ENCODE measurements at regions not wholly inside any gene's neighbourhood (a gene's known extent, or its start where the extent isn't known, plus 50 kb on each side); places are given as distances from the start of the nearest gene placed in this dataset.
A peak's percentile ranks its signal among the peaks of the same experiment; 100 is the strongest.

- no peak for DNase-seq (ENCODE audit: low spot score)
- intact Hi-C loops (cut with DNase I), result no loop called here
These were observed 147.9 kb downstream of the PMP22 start for GRCh38 chr17:15117239-15117638.

GRCh38 chr17:15112846-15113617, 152.1 kb downstream of the PMP22 start:
- intact Hi-C loops (cut with DNase I), result no loop called here

GRCh38 chr17:15109608-15110007, 155.5 kb downstream of the PMP22 start:
- intact Hi-C loops (cut with DNase I), result no loop called here
- no peak for DNase-seq (ENCODE audit: low spot score)

More at GRCh38 chr17:15112846-15113617, 152.1 kb downstream of the PMP22 start:
- DNase-seq (ENCODE audit: low spot score), result no peak

- intact Hi-C loops (cut with DNase I), result no loop called here
- DNase-seq (ENCODE audit: low spot score), result no peak
These were observed 156.1 kb downstream of the PMP22 start for GRCh38 chr17:15108992-15109391.

GRCh38 chr17:15106540-15106939, 158.6 kb downstream of the PMP22 start:
- intact Hi-C loops (cut with DNase I), result no loop called here
- DNase-seq (ENCODE audit: low spot score), result no peak

GRCh38 chr17:15103785-15104184, 161.3 kb downstream of the PMP22 start:
- intact Hi-C loops (cut with DNase I), result no loop called here
- no peak for DNase-seq (ENCODE audit: low spot score)

- DNase-seq (ENCODE audit: low spot score), result no peak
- intact Hi-C loops (cut with DNase I), result no loop called here
These were observed 164.0 kb downstream of the PMP22 start for GRCh38 chr17:15101175-15101574.

GRCh38 chr17:15096511-15096910, 168.6 kb downstream of the PMP22 start:
- intact Hi-C loops (cut with DNase I), result no loop called here
- no peak for DNase-seq (ENCODE audit: low spot score)

- no peak for DNase-seq (ENCODE audit: low spot score)
- intact Hi-C loops (cut with DNase I), result no loop called here
These were observed 169.2 kb downstream of the PMP22 start for GRCh38 chr17:15095935-15096334.

- DNase-seq (ENCODE audit: low spot score), result no peak
- intact Hi-C loops (cut with DNase I), result no loop called here
These were observed 172.4 kb downstream of the PMP22 start for GRCh38 chr17:15092762-15093161.

GRCh38 chr17:15092261-15092660, 172.9 kb downstream of the PMP22 start:
- intact Hi-C loops (cut with DNase I), result no loop called here
- DNase-seq (ENCODE audit: low spot score), result no peak

- intact Hi-C loops (cut with DNase I), result no loop called here
- DNase-seq (ENCODE audit: low spot score), result no peak
These were observed 173.3 kb downstream of the PMP22 start for GRCh38 chr17:15091825-15092224.

GRCh38 chr17:15090533-15090932, 174.6 kb downstream of the PMP22 start:
- intact Hi-C loops (cut with DNase I), result no loop called here
- no peak for DNase-seq (ENCODE audit: low spot score)

GRCh38 chr17:15087946-15088345, 177.2 kb downstream of the PMP22 start:
- peak; percentile 76 for DNase-seq (ENCODE audit: low spot score)
- intact Hi-C loops (cut with DNase I), result no loop called here

- DNase-seq (ENCODE audit: low spot score), result no peak
- intact Hi-C loops (cut with DNase I), result no loop called here
These were observed 178.3 kb downstream of the PMP22 start for GRCh38 chr17:15086776-15087295.

GRCh38 chr17:15085890-15086677, 179.0 kb downstream of the PMP22 start:
- intact Hi-C loops (cut with DNase I), result no loop called here
- DNase-seq (ENCODE audit: low spot score), result no peak

GRCh38 chr17:15083225-15083624, 181.9 kb downstream of the PMP22 start:
- intact Hi-C loops (cut with DNase I), result no loop called here
- DNase-seq (ENCODE audit: low spot score), result no peak

- DNase-seq (ENCODE audit: low spot score), result no peak
- intact Hi-C loops (cut with DNase I), result no loop called here
These were observed 184.1 kb downstream of the PMP22 start for GRCh38 chr17:15081008-15081407.

GRCh38 chr17:15078570-15078969, 186.6 kb downstream of the PMP22 start:
- intact Hi-C loops (cut with DNase I), result no loop called here
- DNase-seq (ENCODE audit: low spot score), result no peak

- intact Hi-C loops (cut with DNase I), result no loop called here
- no peak for DNase-seq (ENCODE audit: low spot score)
These were observed 188.0 kb downstream of the PMP22 start for GRCh38 chr17:15076991-15077663.

All from cardiac septum (tissue), 1 donor.